ENCODE measurements at regions not wholly inside any gene's neighbourhood (a gene's known extent, or its start where the extent isn't known, plus 50 kb on each side); places are given as distances from the start of the nearest gene placed in this dataset.

DNA sequence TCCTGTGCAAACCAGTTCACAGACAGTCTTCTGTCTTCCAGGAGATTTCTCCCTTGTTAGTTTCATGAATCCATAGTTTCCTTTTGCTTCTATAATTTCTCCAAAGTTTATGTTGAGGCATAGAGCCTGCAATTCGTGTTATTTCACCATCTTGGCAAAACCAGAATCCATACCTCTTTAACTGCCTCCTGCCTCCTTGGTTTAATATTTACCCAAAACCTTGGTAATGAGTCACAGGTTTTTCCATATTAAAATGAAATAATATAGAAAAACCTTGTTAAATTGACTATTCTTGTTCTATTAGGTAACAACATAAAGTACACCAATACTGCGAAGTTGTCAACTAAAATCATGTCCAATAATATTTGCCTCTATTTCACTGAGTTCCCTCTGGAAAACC is 459.7 kb downstream of the HINT1 start:
- no peaks in the 10 kb centered on the region for H3K4me1 ChIP-seq
- no peak overlapping the region for H3K4me3 ChIP-seq
- ATAC-seq (no peak), DNase-seq (no peak)
- 83 to 93% methylated on average over 2 of the region's 2 CpGs for WGBS, 2 donors
- peaks cover 0 to 10% (median 0%) of the 10 kb centered on the region in 11 donors for H3K9me3 ChIP-seq
- H3K27ac ChIP-seq = no peak overlapping the region
- TF ChIP-seq, protein P1, sequence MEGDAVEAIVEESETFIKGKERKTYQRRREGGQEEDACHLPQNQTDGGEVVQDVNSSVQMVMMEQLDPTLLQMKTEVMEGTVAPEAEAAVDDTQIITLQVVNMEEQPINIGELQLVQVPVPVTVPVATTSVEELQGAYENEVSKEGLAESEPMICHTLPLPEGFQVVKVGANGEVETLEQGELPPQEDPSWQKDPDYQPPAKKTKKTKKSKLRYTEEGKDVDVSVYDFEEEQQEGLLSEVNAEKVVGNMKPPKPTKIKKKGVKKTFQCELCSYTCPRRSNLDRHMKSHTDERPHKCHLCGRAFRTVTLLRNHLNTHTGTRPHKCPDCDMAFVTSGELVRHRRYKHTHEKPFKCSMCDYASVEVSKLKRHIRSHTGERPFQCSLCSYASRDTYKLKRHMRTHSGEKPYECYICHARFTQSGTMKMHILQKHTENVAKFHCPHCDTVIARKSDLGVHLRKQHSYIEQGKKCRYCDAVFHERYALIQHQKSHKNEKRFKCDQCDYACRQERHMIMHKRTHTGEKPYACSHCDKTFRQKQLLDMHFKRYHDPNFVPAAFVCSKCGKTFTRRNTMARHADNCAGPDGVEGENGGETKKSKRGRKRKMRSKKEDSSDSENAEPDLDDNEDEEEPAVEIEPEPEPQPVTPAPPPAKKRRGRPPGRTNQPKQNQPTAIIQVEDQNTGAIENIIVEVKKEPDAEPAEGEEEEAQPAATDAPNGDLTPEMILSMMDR (IDR thresholded peaks at IDR 0.05) = no peak
- H3K27me3 ChIP-seq = no peaks in the 10 kb centered on the region
- H3K36me3 ChIP-seq = no peaks in the 10 kb centered on the region
- intact Hi-C loops (cut with DNase I) = no loop called here

- intact Hi-C loops (cut with DNase I) = no loop called here
- Histone ChIP-seq H3K4me3 (no peak overlapping the region), H3K4me1 (no peaks in the 10 kb centered on the region), H3K27me3 (no peaks in the 10 kb centered on the region), H3K36me3 (no peaks in the 10 kb centered on the region), H3K27ac (no peak overlapping the region), H3K9me3 (no peaks in the 10 kb centered on the region)
- TF ChIP-seq, protein P1 (IDR thresholded peaks at IDR 0.05) = no peak
- ATAC-seq = no peak
- DNase-seq = no peak
- 85 to 93% methylated on average over 4 of the region's 4 CpGs for WGBS, 2 donors
These were observed 471.5 kb downstream of the HINT1 start for GRCh38 chr5:130693509-130693908.

GRCh38 chr5:130692770-130693169 is 472.3 kb downstream of the HINT1 start:
- intact Hi-C loops (cut with DNase I) = no loop called here
- DNase-seq (no peak), ATAC-seq (no peak)
- H3K9me3 ChIP-seq = no peaks in the 10 kb centered on the region
- no peaks in the 10 kb centered on the region for H3K36me3 ChIP-seq
- H3K27me3 ChIP-seq = no peaks in the 10 kb centered on the region
- no peak overlapping the region for H3K27ac ChIP-seq
- H3K4me3 ChIP-seq = no peak overlapping the region
- 27 to 35% methylated on average over 1 of the region's 1 CpG for WGBS, 2 donors
- TF ChIP-seq, protein P1 (IDR thresholded peaks at IDR 0.05) = no peak
- no peaks in the 10 kb centered on the region for H3K4me1 ChIP-seq

DNA sequence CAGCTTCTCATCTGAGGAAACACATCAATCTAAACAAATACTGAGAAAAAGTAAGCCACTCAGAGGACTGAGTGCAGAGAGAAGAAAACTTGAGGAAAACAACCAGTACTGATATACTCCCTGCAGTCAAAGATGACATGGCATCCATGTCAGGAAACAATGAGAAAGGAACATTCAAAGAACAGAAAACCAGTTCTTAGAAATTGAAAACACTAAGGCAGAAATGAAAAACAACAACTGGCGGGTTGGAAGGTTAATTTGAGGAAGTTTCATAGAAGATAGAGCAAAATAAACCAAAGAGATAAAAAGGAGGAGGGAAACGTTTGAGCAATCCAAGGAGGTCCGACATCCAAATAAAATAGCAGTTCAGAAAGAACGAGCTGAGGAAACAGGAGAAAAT is 475.2 kb downstream of the HINT1 start:
- WGBS, 2 donors = 55 to 68% methylated on average over 4 of the region's 4 CpGs

More for the DNA sequence above, 475.2 kb downstream of the HINT1 start:
- Histone ChIP-seq H3K4me3 (no peak overlapping the region), H3K27me3 (no peaks in the 10 kb centered on the region), H3K27ac (no peak overlapping the region), H3K4me1 (no peaks in the 10 kb centered on the region), H3K36me3 (no peaks in the 10 kb centered on the region), H3K9me3 (no peaks in the 10 kb centered on the region)
- TF ChIP-seq, protein P1 (IDR thresholded peaks at IDR 0.05) = no peak
- DNase-seq = no peak
- no peak for ATAC-seq
- intact Hi-C loops (cut with DNase I) = no loop called here

Data from heart right ventricle (tissue), 16 donors.